ENCODE measurements at regions not wholly inside any gene's neighbourhood (a gene's known extent, or its start where the extent isn't known, plus 50 kb on each side); places are given as distances from the start of the nearest gene placed in this dataset.

GRCh38 chr2:209102319-209102718 lies 321.5 kb upstream of the MAP2 start:
- no peaks in the 10 kb centered on the region for H3K36me3 ChIP-seq (ENCODE audit: control insufficient read depth in 1 of 2, insufficient read depth in 2 of 2, low read depth in 1 of 2, low read length in 2 of 2)
- H3K4ac ChIP-seq (ENCODE audit: low read depth in 1 of 2, low read length in 2 of 2), result no peak overlapping the region
- H3K4me3 ChIP-seq (ENCODE audit: insufficient read depth in 1 of 2, low read depth in 1 of 2, low read length in 2 of 2), result no peak overlapping the region
- H3K4me1 ChIP-seq (ENCODE audit: control insufficient read depth, insufficient read depth, low read depth, low read length), result no peaks in the 10 kb centered on the region
- H2AK5ac ChIP-seq (ENCODE audit: low read length, severe bottlenecking), result no peak overlapping the region
- no peak overlapping the region for H2BK15ac ChIP-seq (ENCODE audit: low read depth, poor library complexity, severe bottlenecking)
- WGBS, result 69% methylated on average over 1 of the region's 2 CpGs
- peaks cover 14% of the 10 kb centered on the region for H3K9me3 ChIP-seq (ENCODE audit: control insufficient read depth, low read length)
- H3K79me1 ChIP-seq (replicated peaks; ENCODE audit: low read length, poor library complexity, severe bottlenecking), result no peaks in the 10 kb centered on the region
- H4K91ac ChIP-seq (ENCODE audit: low read length), result no peak overlapping the region
- DNase-seq, result no peak
- no peak overlapping the region for H2BK12ac ChIP-seq (ENCODE audit: low read length in 2 of 2)
- H3K9ac ChIP-seq (ENCODE audit: low read length), result no peak overlapping the region
- H3K14ac ChIP-seq (ENCODE audit: low read length in 2 of 2), result no peak overlapping the region
- no peak overlapping the region for H3K23ac ChIP-seq (ENCODE audit: low read length in 2 of 2)
- H2AFZ ChIP-seq (ENCODE audit: low read depth, low read length), result no peak overlapping the region
- no peak overlapping the region for H3K4me2 ChIP-seq (ENCODE audit: low read length, poor library complexity, severe bottlenecking)
- no peak overlapping the region for H3K27ac ChIP-seq (ENCODE audit: low read length, poor library complexity, severe bottlenecking)
- no peak overlapping the region for H2BK120ac ChIP-seq (ENCODE audit: low read depth, low read length)
- no peaks in the 10 kb centered on the region for H3K27me3 ChIP-seq (ENCODE audit: control insufficient read depth in 1 of 2, insufficient read depth in 1 of 2, low read length in 2 of 2)
- H2BK5ac ChIP-seq (ENCODE audit: low read depth, low read length, poor library complexity, severe bottlenecking), result no peak overlapping the region
- no peak overlapping the region for H4K8ac ChIP-seq (ENCODE audit: low read length)
- H3K18ac ChIP-seq (ENCODE audit: low read depth in 1 of 2, low read length in 2 of 2), result no peak overlapping the region

- H3K18ac ChIP-seq (ENCODE audit: low read depth in 1 of 2, low read length in 2 of 2), result no peak overlapping the region
- no peak overlapping the region for H3K23ac ChIP-seq (ENCODE audit: low read length in 2 of 2)
- no peak overlapping the region for H3K4ac ChIP-seq (ENCODE audit: low read depth in 1 of 2, low read length in 2 of 2)
- H2BK15ac ChIP-seq (ENCODE audit: low read depth, poor library complexity, severe bottlenecking), result no peak overlapping the region
- H3K27ac ChIP-seq (ENCODE audit: low read length, poor library complexity, severe bottlenecking), result no peak overlapping the region
- H3K4me2 ChIP-seq (ENCODE audit: low read length, poor library complexity, severe bottlenecking), result no peak overlapping the region
- no peak overlapping the region for H2BK120ac ChIP-seq (ENCODE audit: low read depth, low read length)
- no peaks in the 10 kb centered on the region for H3K4me1 ChIP-seq (ENCODE audit: control insufficient read depth, insufficient read depth, low read depth, low read length)
- H2BK5ac ChIP-seq (ENCODE audit: low read depth, low read length, poor library complexity, severe bottlenecking), result no peak overlapping the region
- H3K27me3 ChIP-seq (ENCODE audit: control insufficient read depth in 1 of 2, insufficient read depth in 1 of 2, low read length in 2 of 2), result no peaks in the 10 kb centered on the region
- H3K9me3 ChIP-seq (ENCODE audit: control insufficient read depth, low read length), result no peaks in the 10 kb centered on the region
- no peak overlapping the region for H3K14ac ChIP-seq (ENCODE audit: low read length in 2 of 2)
- 75% methylated on average over 6 of the region's 6 CpGs for WGBS
- H4K8ac ChIP-seq (ENCODE audit: low read length), result no peak overlapping the region
- no peak overlapping the region for H2AFZ ChIP-seq (ENCODE audit: low read depth, low read length)
- H3K79me1 ChIP-seq (replicated peaks; ENCODE audit: low read length, poor library complexity, severe bottlenecking), result no peaks in the 10 kb centered on the region
- no peak overlapping the region for H2BK12ac ChIP-seq (ENCODE audit: low read length in 2 of 2)
- no peak overlapping the region for H4K91ac ChIP-seq (ENCODE audit: low read length)
- DNase-seq, result no peak
- H3K36me3 ChIP-seq (ENCODE audit: control insufficient read depth in 1 of 2, insufficient read depth in 2 of 2, low read depth in 1 of 2, low read length in 2 of 2), result no peaks in the 10 kb centered on the region
- no peak overlapping the region for H3K9ac ChIP-seq (ENCODE audit: low read length)
- no peak overlapping the region for H3K4me3 ChIP-seq (ENCODE audit: insufficient read depth in 1 of 2, low read depth in 1 of 2, low read length in 2 of 2)
- H2AK5ac ChIP-seq (ENCODE audit: low read length, severe bottlenecking), result no peak overlapping the region
These were observed 310.8 kb upstream of the MAP2 start for GRCh38 chr2:209113026-209113425.

- H2BK12ac ChIP-seq (ENCODE audit: low read length in 2 of 2), result no peak overlapping the region
- no peak overlapping the region for H3K18ac ChIP-seq (ENCODE audit: low read depth in 1 of 2, low read length in 2 of 2)
- no peak overlapping the region for H3K23ac ChIP-seq (ENCODE audit: low read length in 2 of 2)
- no peak overlapping the region for H3K27ac ChIP-seq (ENCODE audit: low read length, poor library complexity, severe bottlenecking)
- no peak overlapping the region for H3K4ac ChIP-seq (ENCODE audit: low read depth in 1 of 2, low read length in 2 of 2)
- no peak overlapping the region for H2BK15ac ChIP-seq (ENCODE audit: low read depth, poor library complexity, severe bottlenecking)
- no peak overlapping the region for H3K9ac ChIP-seq (ENCODE audit: low read length)
- no peak overlapping the region for H2BK5ac ChIP-seq (ENCODE audit: low read depth, low read length, poor library complexity, severe bottlenecking)
- DNase-seq, result no peak
- no peak overlapping the region for H3K4me3 ChIP-seq (ENCODE audit: insufficient read depth in 1 of 2, low read depth in 1 of 2, low read length in 2 of 2)
- H2AK5ac ChIP-seq (ENCODE audit: low read length, severe bottlenecking), result no peak overlapping the region
- WGBS, result 100% methylated on average over 1 of the region's 3 CpGs
- H3K27me3 ChIP-seq (ENCODE audit: control insufficient read depth in 1 of 2, insufficient read depth in 1 of 2, low read length in 2 of 2), result no peaks in the 10 kb centered on the region
- H3K9me3 ChIP-seq (ENCODE audit: control insufficient read depth, low read length), result no peaks in the 10 kb centered on the region
- H4K8ac ChIP-seq (ENCODE audit: low read length), result no peak overlapping the region
- no peaks in the 10 kb centered on the region for H3K4me1 ChIP-seq (ENCODE audit: control insufficient read depth, insufficient read depth, low read depth, low read length)
- no peak overlapping the region for H3K4me2 ChIP-seq (ENCODE audit: low read length, poor library complexity, severe bottlenecking)
- no peak overlapping the region for H4K91ac ChIP-seq (ENCODE audit: low read length)
- H2AFZ ChIP-seq (ENCODE audit: low read depth, low read length), result no peak overlapping the region
- no peaks in the 10 kb centered on the region for H3K79me1 ChIP-seq (replicated peaks; ENCODE audit: low read length, poor library complexity, severe bottlenecking)
- H3K36me3 ChIP-seq (ENCODE audit: control insufficient read depth in 1 of 2, insufficient read depth in 2 of 2, low read depth in 1 of 2, low read length in 2 of 2), result no peaks in the 10 kb centered on the region
- no peak overlapping the region for H2BK120ac ChIP-seq (ENCODE audit: low read depth, low read length)
- H3K14ac ChIP-seq (ENCODE audit: low read length in 2 of 2), result no peak overlapping the region
These were observed 309.1 kb upstream of the MAP2 start for GRCh38 chr2:209114588-209115240.

- no peak for DNase-seq
- 59% methylated on average over 2 of the region's 2 CpGs for WGBS
- H3K4me1 ChIP-seq (ENCODE audit: control insufficient read depth, insufficient read depth, low read depth, low read length), result no peaks in the 10 kb centered on the region
These were observed 302.2 kb upstream of the MAP2 start for GRCh38 chr2:209121691-209122090.

More at GRCh38 chr2:209121691-209122090, 302.2 kb upstream of the MAP2 start:
- Histone ChIP-seq H2BK120ac (ENCODE audit: low read depth, low read length) (no peak overlapping the region), H2BK15ac (ENCODE audit: low read depth, poor library complexity, severe bottlenecking) (no peak overlapping the region), H3K27ac (ENCODE audit: low read length, poor library complexity, severe bottlenecking) (no peak overlapping the region), H3K27me3 (ENCODE audit: control insufficient read depth in 1 of 2, insufficient read depth in 1 of 2, low read length in 2 of 2) (no peaks in the 10 kb centered on the region), H3K9me3 (ENCODE audit: control insufficient read depth, low read length) (peaks cover 8% of the 10 kb centered on the region), H3K14ac (ENCODE audit: low read length in 2 of 2) (no peak overlapping the region), H3K36me3 (ENCODE audit: control insufficient read depth in 1 of 2, insufficient read depth in 2 of 2, low read depth in 1 of 2, low read length in 2 of 2) (no peaks in the 10 kb centered on the region), H3K4me2 (ENCODE audit: low read length, poor library complexity, severe bottlenecking) (no peak overlapping the region), H2BK12ac (ENCODE audit: low read length in 2 of 2) (no peak overlapping the region), H4K8ac (ENCODE audit: low read length) (no peak overlapping the region), H2AK5ac (ENCODE audit: low read length, severe bottlenecking) (no peak overlapping the region), H3K4me3 (ENCODE audit: insufficient read depth in 1 of 2, low read depth in 1 of 2, low read length in 2 of 2) (no peak overlapping the region), H3K23ac (ENCODE audit: low read length in 2 of 2) (no peak overlapping the region), H2AFZ (ENCODE audit: low read depth, low read length) (no peak overlapping the region), H3K18ac (ENCODE audit: low read depth in 1 of 2, low read length in 2 of 2) (no peak overlapping the region), H3K4ac (ENCODE audit: low read depth in 1 of 2, low read length in 2 of 2) (no peak overlapping the region), H2BK5ac (ENCODE audit: low read depth, low read length, poor library complexity, severe bottlenecking) (no peak overlapping the region), H3K9ac (ENCODE audit: low read length) (no peak overlapping the region), H3K79me1 (replicated peaks; ENCODE audit: low read length, poor library complexity, severe bottlenecking) (no peaks in the 10 kb centered on the region), H4K91ac (ENCODE audit: low read length) (no peak overlapping the region)
